ENCODE measurements at regions not wholly inside any gene's neighbourhood (a gene's known extent, or its start where the extent isn't known, plus 50 kb on each side); places are given as distances from the start of the nearest gene placed in this dataset.

DNA sequence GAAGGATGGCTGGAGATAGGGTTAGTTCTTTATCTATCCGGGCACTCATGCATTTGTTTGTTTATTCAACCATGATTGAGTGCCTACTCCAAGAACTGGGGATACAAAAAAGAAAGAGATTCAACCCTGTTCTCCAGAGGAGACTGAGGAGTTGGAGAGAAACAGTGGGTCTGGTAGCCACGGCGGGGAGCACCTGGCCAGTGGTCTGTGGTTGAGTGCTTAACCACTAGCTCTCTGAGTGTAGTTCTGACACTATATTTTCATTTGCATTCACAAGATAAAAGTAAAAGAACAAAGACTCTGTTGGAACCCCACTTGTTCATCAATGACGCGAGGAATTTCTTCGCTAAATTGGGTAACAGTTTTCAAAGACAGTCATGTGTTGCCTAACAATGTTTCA, 295.5 kb upstream of the MSX2 start:
- TF ChIP-seq TCF7L2 (IDR thresholded peaks at IDR 0.05; ENCODE audit: low read depth, low read length), result no peak
- no peak for TF ChIP-seq CTCF (IDR thresholded peaks at IDR 0.05)
- no peak for TF ChIP-seq POLR2AphosphoS5 (IDR thresholded peaks at IDR 0.05; ENCODE audit: low read depth, low read length)
- TF ChIP-seq, protein P1, sequence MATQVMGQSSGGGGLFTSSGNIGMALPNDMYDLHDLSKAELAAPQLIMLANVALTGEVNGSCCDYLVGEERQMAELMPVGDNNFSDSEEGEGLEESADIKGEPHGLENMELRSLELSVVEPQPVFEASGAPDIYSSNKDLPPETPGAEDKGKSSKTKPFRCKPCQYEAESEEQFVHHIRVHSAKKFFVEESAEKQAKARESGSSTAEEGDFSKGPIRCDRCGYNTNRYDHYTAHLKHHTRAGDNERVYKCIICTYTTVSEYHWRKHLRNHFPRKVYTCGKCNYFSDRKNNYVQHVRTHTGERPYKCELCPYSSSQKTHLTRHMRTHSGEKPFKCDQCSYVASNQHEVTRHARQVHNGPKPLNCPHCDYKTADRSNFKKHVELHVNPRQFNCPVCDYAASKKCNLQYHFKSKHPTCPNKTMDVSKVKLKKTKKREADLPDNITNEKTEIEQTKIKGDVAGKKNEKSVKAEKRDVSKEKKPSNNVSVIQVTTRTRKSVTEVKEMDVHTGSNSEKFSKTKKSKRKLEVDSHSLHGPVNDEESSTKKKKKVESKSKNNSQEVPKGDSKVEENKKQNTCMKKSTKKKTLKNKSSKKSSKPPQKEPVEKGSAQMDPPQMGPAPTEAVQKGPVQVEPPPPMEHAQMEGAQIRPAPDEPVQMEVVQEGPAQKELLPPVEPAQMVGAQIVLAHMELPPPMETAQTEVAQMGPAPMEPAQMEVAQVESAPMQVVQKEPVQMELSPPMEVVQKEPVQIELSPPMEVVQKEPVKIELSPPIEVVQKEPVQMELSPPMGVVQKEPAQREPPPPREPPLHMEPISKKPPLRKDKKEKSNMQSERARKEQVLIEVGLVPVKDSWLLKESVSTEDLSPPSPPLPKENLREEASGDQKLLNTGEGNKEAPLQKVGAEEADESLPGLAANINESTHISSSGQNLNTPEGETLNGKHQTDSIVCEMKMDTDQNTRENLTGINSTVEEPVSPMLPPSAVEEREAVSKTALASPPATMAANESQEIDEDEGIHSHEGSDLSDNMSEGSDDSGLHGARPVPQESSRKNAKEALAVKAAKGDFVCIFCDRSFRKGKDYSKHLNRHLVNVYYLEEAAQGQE (IDR thresholded peaks at IDR 0.05; ENCODE audit: insufficient read depth in 1 of 2, low read depth in 2 of 2, low read length in 1 of 2), result no peak
- no peak for TF ChIP-seq SIN3A (IDR thresholded peaks at IDR 0.05; ENCODE audit: borderline replicate concordance, insufficient read depth, low read depth, low read length)
- BruUV-seq (replicated peaks), result no TSS peak
- DNase-seq (ENCODE audit: low read depth, low spot score) (no peak), ATAC-seq (no peak)
- no peaks in the 10 kb centered on the region for H3K36me3 ChIP-seq (ENCODE audit: control insufficient read depth, insufficient read depth, low read length)
- peaks cover 4% of the 10 kb centered on the region; the same call in 1 of the 2 replicates for H3K4me1 ChIP-seq (ENCODE audit: control insufficient read depth, insufficient read depth, low read length)
- no peak overlapping the region for H3K4me3 ChIP-seq (ENCODE audit: low read depth in 2 of 2, low read length in 2 of 2)
- H3K27ac ChIP-seq (ENCODE audit: low read length), result no peak overlapping the region
- intact Hi-C loops (cut with micrococcal nuclease; ENCODE audit: unreplicated experiment), result loop anchor here (10.0 kb wide), 1 partner anchor 136 kb away; no protein-coding TSS in a partner anchor
- H3K9me3 ChIP-seq (ENCODE audit: control insufficient read depth, insufficient read depth, low read depth, low read length), result no peaks in the 10 kb centered on the region
- ChIA-PET POLR2A (no interaction called here), CTCF (no interaction called here)
- H3K27me3 ChIP-seq (ENCODE audit: control insufficient read depth, insufficient read depth, low read length), result no peaks in the 10 kb centered on the region
- in situ Hi-C loops (cut with HindIII; ENCODE audit: low pct_unique_long_range_greater_than_20kb, low sequenced_read_pairs), result no loop called here

DNA sequence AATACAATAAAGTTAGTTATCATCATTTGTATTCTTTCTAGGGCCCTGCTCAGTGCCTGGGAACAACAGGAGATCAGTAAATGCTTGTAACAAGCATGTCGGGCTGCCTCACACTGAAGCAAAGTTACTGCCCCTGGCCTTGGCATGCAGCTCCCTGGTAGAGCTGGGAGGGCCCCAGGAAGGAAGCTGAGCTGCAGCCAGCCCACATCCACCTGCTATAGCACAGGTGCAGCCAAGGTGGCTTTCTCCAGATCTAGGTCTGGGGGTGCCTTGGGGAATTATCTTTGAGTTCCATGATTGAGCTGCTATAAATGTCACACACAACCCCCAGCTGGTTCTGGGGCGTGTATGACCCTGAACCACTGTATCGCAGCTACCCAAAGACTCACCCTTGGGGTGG, 293.4 kb upstream of the MSX2 start:
- no TSS peak for BruUV-seq (replicated peaks)
- TF ChIP-seq POLR2AphosphoS5 (IDR thresholded peaks at IDR 0.05; ENCODE audit: low read depth, low read length) (no peak), CTCF (IDR thresholded peaks at IDR 0.05) (no peak), TCF7L2 (IDR thresholded peaks at IDR 0.05; ENCODE audit: low read depth, low read length) (no peak), SIN3A (IDR thresholded peaks at IDR 0.05; ENCODE audit: borderline replicate concordance, insufficient read depth, low read depth, low read length) (no peak)
- TF ChIP-seq, protein P1 (IDR thresholded peaks at IDR 0.05; ENCODE audit: insufficient read depth in 1 of 2, low read depth in 2 of 2, low read length in 1 of 2), result no peak
- no peaks in the 10 kb centered on the region for H3K9me3 ChIP-seq (ENCODE audit: control insufficient read depth, insufficient read depth, low read depth, low read length)
- in situ Hi-C loops (cut with HindIII; ENCODE audit: low pct_unique_long_range_greater_than_20kb, low sequenced_read_pairs), result no loop called here
- no peaks in the 10 kb centered on the region for H3K27me3 ChIP-seq (ENCODE audit: control insufficient read depth, insufficient read depth, low read length)
- no peak overlapping the region for H3K4me3 ChIP-seq (ENCODE audit: low read depth in 2 of 2, low read length in 2 of 2)
- no peak overlapping the region for H3K27ac ChIP-seq (ENCODE audit: low read length)
- DNase-seq (ENCODE audit: low read depth, low spot score), result no peak
- H3K4me1 ChIP-seq (ENCODE audit: control insufficient read depth, insufficient read depth, low read length), result no peaks in the 10 kb centered on the region
- ChIA-PET POLR2A (no interaction called here), CTCF (interaction anchor here (1.1 kb wide), 1 partner anchor 11 kb away, joined by 3 read pairs; no protein-coding TSS in a partner anchor)
- ATAC-seq, result no peak
- intact Hi-C loops (cut with micrococcal nuclease; ENCODE audit: unreplicated experiment), result no loop called here
- H3K36me3 ChIP-seq (ENCODE audit: control insufficient read depth, insufficient read depth, low read length), result no peaks in the 10 kb centered on the region

Data from Panc1 (cell line).